DMS79 treated with DMSO at 0.1 percent for 48 hours (cell line): ENCODE measurements at regions not wholly inside any gene's neighbourhood (a gene's known extent, or its start where the extent isn't known, plus 50 kb on each side); places are given as distances from the start of the nearest gene placed in this dataset.

Experiments
- DNase-seq: peaks from one replicate; lab custom pipeline; 2025; lab: John Stamatoyannopoulos, UW

DNA sequence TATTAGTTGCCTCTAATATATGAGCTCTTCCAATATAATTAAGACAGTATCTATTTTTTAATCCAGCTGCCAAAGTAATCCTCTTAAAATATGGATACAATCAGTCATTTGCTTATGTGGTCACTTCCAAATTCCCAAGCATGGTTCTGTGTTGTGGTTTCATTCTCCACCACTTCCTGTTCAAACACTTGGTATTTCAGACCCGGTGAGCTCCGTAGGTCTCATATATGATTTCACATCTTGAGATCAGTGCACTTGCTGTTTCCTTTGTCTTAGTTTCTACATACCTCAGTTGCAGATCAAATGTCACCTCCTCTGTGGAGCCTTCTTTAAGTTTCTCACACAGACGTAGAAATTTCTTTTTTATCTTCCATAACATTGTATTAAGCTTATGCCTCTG, 254.2 kb downstream of the KCNS3 start:
- DNase-seq = no peak

DNA sequence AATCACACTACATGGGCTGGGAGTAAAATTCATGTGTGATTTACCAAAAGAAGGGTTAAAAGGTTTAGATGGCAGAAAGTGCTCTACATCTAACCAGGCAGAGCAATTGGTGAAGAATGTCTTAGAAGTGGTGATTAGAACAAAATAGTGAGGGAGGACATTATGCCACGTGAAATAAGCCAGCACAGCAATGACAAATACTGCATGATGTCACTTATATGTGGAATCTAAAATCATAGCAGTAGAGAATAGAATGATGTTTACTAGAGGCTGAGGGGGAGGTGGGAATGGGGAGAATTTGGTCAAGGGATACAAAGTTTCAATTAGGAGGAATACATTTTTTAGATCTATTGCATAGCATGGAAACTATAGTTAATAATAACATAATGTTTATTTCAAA, 253.3 kb downstream of the KCNS3 start:
- no peak for DNase-seq

DNA sequence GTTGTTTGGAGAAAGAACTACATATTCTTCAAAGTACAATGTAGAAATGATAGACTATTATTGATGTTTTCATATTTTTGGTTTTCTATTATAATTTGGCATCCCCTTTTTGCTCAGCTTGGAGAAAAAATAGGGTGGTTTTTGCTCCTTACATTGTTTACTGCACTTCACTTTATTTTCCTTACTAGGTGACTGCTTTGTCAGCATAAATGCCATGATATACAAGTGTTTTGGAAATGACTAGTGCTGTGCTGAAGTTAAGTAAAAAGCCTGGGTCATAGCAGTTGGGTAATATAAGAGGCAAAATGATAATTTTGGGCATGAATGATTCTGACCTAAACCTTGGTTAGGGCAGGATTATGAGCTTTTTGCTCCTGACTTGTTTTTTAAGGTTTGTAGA, 250.9 kb downstream of the KCNS3 start:
- no peak for DNase-seq

DNA sequence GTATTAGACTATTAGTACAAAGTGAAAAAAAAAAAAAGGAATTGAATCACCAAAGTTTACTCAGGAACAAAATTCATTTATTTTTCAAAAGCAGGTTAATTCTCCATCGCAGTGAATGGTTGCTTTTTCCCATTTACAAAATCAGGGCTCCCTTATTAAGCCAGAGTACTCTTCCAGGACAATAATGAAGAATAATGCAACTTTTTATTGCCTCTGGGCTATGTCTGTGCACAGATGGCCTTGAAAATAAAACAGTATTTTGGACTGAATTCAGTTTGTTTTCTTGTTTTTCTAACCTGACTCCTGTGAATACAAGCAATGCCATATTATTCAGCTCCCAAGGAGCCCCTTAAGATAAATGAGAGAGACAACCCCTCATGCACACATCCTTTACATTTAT, 246.8 kb downstream of the KCNS3 start:
- DNase-seq = no peak

DNA sequence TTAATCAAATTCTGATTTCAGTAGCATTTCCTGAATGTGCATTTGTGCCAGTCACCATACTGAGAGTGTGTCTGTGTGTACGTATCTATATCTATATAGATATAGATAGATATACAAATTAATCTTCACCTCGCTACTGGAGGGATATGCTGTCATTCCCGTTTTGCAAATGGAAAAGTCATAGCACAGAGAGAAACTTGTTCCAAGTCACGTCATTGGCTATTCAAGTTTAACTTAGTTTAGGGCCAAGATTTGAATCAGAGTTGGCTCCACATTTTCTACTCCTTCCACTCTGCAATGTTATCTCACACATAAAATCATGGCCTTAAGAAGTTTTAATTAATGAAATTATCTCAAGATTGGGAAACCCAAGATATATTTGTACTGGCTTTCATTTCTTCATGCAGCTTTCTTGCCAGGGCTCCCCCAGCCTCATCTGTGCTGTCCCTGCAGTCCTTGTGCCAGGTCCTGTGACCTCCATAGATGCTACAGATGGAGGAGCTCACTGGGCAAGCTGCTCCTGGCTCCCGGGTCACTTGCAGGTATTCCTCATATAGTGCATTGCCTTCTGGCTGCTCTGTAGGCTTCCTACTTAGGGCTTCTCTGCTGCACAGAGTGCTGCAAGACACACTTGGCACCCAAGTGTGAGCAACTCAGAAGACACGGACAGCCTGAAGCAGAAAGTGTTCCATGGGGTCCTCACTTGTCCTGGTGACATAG, 245.8 kb downstream of the KCNS3 start:
- DNase-seq = no peak

DNA sequence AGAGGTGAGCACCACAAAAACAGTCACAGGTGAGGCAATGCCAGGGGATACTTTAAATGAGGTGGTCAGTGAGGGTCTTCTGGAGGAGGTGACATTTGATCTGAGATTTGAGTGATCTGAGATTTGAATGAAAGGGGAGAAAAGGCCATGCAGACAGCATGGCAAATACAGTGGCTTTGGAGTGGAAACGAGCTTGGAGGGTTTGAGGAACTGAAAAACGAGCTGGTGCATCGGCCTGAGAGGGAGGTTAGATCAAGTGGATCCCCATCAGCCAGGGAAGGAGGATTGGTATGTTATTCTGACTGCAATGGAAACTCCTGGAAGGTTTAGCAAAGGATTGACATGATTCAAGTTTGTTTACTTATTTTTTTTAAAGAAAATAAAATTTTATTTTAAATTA, 245.1 kb downstream of the KCNS3 start:
- no peak for DNase-seq

DNA sequence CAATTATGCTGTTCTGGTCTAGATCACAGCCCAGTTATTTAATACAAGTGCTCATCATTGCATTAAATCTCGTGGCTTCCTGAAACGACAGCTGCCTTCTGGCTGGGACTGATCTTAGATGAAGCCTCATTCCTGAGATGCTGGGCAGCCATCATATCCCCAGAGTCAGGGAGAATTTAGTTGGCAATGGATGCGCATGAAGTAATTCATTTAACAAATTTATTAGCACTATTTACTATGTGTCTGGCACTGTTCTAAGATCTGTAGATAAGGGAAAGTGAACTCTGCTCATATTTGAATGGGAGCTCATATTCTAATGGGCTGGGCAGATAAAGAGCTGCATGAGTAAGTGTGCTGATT, 244.7 kb downstream of the KCNS3 start:
- DNase-seq = no peak

DNA sequence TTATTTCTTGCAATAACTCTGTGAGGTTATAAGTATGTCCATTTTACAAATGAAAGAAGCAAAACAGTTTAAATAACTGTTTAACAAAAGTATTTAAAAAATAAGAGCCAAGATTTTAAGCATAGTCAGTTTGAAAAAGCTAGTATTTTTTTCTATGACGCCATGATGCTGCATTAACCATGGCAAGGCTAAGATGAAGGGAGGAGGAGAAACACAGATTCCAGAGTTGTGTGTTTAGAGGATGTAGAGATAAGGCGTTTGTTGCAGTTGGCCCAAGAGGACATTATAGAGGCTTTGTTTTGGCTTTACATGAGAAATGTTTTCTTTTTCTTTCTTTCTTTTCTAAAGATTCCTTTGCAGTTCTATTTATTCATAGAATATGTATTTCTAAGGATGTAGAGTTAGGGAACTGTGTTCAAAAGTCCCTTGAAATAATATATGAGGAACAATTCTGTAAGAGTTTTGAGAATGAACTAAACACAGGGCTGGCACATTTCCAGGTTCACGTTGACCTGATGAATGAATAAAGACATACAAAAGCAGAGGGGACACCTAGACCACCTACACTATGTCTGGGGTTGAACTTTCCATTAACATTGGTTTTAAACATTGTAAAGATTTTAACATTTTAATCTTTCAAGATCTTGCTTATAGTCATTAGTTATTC, 244.2 kb downstream of the KCNS3 start:
- DNase-seq = no peak

DNA sequence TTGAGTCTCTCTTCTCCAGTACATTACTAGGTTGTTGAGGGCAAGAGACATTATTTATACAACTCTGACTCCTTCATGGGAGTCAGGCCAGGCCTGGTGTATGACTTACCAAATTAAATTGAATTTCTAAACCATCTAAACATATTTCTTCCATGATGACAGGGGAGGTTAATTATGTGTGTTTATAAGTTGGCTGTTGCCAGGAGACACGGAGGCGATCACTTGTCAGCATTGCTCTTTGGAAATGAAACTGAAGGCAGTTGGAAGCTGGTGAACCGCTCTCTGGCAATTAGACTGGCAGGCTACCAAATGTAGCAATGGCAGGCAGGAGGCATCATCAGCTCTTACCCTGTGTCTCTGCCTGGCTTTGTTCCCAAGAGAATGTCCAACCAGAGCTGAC, 241.4 kb downstream of the KCNS3 start:
- no peak for DNase-seq

DNA sequence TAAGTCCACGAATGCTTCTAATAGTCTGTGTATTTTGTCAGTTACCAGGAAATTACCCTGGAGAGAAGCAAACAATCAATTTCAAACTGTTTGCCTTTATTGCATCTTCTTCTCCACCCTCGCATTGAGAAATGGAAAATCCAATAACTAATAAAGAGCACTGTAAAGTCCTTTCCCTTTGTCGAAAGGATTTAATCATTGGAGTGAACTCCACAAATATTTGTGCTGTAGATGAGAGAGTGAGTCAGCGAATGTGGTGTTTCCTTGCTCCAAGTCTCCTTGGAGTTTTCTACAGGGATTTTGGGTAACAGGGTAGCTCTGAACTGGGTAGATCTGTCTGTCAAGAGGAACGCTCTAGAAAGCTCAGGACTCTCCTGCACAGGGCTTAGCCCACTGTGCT, 240.2 kb downstream of the KCNS3 start:
- no peak for DNase-seq

DNA sequence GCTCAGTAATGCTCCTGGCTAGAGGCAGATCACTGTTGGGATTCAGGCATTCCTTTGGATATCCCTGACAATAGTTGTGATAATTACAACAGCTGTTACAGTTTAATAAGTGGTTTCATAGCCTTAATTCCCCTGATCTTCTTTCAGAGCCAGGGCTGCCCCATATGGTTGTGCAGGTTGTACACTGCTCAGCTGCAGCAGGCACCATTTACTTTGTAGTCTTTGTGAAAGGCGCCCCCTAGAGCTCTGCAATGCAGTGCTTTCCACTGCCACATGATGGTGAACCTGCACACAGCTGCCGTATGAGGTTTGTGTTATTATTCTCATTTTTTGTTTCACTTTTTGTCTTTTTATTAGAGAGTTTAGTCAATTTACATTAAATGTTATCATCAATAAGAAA, 239.1 kb downstream of the KCNS3 start:
- no peak for DNase-seq

DNA sequence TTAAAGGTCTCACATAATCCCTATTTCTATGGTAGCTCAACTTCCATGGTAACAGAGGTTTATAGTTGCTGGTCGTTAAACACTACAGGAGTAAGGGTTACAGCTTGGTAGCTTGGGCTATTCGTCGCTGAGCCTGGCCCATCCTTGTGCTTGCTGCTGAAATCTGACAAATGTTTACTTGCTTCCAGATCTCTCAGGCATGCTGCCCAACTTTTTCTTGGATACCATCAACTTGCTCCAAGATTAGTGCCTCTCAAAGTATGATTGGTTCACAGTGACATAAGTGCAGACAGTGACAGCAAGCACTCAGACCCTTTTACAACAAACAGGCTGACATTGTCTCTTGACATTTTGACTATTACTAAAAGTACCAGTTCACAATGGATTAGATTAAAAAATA, 231.8 kb downstream of the KCNS3 start:
- DNase-seq = no peak

DNA sequence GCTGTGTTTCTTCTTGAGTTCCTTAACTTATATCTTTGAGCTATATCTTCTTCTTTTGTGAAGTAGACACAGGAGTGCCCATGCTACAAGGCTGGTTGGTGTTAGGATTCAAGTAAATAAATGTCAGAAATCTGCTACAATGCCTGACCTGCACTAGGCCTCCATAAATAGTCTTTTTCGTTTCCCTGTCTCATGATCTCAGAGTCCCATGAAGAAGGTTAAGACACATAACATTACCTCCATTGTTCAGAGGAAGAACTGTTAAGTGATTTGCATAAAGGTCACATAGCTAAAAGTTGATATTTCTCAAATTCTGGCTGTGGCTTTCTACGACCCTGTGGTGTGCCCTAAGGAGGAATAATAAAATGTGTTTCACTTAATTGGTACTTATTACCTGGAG, 228.4 kb downstream of the KCNS3 start:
- DNase-seq = no peak

DNA sequence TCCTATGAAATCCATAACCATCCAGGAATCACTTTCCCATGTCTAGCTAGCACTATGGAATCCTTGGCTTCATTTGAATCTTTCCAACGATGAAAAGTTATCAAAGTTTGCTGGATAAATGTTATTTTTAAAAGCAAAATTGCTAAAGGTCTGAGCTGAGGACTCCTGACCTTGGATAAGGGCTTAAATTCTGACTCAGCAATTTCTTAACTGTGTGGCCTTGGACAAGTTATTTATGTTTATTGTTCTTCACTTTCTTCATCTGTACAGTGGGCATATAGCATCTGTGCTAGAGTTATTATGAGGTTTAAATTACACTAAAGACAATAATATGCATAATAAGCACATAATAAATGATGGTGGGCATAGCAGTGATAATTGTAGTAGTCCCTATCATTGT, 227.5 kb downstream of the KCNS3 start:
- DNase-seq = no peak

DNA sequence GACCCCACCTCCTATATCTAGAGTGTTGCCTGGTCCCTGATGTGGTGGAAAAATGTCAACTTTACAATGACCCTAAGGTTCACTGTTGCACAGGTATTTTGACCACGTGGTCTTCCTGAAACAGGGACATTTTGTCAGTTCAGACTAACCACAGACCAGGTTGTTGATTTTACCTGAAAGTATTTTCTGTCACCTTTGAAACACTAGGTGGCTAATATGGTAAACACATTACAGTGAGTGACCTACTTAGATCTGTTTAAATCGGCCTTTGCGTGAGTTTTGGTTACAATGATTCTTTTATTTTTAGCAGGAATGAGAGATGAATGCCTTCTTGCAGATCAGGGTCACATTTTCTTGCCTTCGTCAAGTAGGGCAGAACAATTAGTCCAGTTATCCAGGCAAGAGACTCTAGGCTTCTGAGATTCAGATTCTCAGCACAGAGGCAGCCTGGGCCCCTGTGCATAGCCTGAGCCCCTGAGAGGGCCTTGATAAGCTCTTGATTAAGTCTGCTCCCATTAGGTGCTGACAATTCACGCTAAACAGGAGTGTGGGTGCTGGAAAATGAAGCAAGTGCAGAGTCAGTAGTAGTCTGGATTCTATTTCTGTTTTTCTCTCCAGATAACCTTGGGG, 226.2 kb downstream of the KCNS3 start:
- no peak for DNase-seq

DNA sequence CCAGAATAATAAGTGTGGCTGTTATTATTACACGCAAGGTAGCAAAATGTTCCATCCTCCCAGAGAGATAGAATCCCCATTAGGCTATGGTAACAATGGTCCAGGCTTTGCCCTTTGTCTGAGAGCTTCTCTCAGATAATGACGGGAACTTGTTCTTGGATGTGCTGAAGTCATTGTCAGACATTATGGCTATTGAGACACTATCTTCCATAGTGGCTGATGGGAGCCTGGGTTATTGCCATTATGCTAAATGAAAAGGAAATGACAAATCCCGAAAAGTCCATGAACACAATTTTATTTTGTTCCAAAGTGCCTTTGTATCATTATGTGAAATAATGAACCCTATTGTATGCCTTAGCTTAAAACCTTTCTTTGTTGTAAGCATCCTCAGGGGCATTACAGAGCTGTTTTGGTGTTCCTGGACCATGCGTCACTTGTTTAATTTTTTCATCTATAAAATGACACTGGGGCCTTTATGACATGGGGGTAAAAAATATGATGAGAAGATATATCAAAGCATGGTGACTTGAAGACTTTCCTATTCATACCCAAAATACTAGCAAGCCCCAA, 218.5 kb downstream of the KCNS3 start:
- DNase-seq = no peak

DNA sequence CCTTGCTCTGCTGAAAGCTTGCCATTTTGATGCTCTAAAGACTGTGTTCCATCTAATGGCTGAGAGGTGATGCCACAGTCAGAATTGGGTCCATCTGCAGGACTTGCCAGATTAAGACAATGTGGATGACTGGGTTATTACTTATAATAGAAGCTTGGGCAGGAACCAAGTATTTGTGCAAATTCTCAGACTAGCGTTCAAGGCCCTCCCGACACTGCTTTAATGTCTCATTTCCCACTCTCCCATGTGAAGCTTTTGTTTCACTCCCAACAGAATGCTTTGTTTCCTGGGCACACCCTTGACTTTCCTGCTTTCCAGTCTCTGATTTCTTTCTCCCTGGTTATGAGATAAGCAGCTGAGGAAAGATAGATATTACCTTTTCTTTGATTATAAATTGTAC, 215.8 kb downstream of the KCNS3 start:
- DNase-seq = no peak

DNA sequence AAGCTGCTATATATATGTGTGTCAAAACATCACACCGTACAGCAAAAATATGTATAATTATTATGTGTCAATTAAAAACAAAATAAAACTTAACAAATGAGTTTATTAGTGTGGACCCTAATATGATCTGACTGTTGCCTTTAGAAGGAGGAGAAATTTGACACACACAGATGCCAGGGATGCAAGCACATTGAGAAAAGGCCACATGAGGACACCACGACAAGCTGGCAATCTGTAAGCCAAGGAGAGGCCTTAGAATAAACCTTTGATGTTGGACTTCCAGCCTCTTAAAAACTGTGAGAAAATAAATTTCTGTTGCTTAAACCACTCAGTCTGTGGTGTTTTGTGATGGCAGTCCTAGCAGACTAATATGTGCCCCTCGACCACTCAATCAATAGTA, 214.7 kb downstream of the KCNS3 start:
- no peak for DNase-seq

DNA sequence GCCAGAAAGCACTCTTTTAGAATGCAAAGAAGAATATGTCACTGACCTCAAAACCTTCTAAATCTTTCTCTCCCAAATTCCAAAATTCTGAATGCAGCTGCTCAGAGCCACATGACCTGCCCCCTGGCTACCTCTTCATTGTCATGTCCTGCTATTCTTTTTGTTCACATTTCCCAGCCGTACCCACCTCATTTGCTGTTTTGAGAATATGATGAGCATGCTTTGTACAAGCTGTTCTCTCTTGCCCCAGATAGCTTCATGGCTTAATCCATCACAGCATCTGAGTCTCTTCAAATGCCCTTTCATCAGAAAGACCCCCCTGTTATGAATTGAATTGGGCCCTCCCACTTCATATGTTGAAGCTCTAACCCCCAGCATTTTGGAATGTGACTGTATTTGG, 214.3 kb downstream of the KCNS3 start:
- no peak for DNase-seq

DNA sequence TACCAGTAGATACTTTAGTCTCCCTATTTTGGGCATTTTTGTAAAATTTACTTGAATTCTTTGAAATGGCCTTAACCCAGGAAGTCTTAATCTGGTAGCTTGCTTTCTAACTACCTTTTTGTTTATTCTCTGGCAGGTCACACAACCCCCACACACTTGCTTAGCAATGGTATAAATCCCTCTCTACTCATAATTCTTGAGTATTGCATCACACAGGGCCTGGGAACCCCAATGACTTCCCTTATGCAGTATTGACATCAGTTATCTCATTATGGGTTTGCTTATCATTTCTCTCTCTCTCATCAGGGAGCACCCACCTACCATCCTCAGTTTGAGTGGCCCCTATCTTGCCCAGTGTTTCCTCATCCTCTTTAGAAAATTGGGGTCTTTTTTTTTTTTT, 207.1 kb downstream of the KCNS3 start:
- DNase-seq = no peak

DNA sequence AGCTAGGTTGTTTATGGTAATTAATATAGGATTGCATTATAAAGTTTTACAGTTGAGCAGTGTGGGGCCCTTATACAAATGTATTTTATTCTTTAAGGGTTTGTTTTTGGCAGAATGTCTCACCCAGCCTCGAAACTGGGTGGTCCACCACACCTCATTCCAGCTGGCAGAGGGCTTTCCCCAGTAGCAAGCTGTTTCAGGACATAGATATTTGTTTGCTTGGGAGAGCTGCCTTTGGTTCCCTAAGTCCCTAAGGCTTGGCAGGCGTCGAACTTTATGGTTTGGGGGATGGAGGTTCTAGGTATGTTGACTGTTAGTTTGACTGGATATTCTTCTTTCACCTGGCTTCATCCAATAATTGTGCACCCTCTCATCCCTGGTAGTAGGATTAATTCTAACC, 205.9 kb downstream of the KCNS3 start:
- DNase-seq = no peak

DNA sequence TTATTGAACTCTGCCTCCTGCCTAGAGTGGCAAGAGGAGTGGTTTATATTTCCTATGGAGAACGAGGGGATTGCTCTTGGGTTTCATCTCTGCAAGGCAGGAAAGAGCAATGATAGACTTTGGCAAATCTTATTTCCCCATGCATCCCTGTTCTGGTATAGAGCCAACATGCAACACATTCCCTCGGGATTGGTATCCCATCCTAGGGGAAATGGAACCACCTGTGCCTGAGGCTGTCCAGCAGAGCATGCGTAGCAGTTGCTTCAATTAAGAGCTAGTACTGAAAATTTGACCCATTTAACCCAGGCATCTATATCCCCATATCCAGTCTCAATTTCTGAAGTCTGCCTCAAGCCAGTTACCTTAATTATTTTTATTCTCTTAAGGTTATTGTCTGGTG, 205.3 kb downstream of the KCNS3 start:
- no peak for DNase-seq

DNA sequence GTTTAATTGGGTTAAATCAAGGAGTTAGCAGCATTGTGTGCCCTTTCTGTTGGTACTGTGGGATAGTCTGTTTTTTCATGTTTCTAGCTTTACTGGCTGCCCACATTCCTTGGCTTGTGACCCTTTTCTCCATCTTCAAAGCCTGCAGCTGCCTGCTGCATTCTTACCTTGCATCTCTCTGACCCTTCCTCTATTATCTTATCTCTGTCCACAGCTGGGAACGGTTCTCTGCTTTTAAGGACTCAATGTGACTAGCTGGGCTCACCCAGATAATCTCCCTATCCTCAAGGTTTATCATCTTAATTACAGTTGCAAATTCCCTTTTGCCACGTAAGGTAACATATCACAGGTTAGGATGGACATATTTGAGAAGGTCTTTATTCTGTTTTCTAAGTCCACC, 199.7 kb downstream of the KCNS3 start:
- no peak for DNase-seq
